A204.1 (cell line): ENCODE measurements at regions not wholly inside any gene's neighbourhood (a gene's known extent, or its start where the extent isn't known, plus 50 kb on each side); places are given as distances from the start of the nearest gene placed in this dataset.

ENCODE experiments used
- FAIRE-seq: peaks from 2 replicates; lab custom pipeline; 2012; peaks lifted over from hg19 to GRCh38; lab: Jason Lieb, UNC

GRCh38 chr1:30514137-30514654 lies 209.2 kb downstream of the MATN1 start:
- no peak for FAIRE-seq

GRCh38 chr1:30513396-30514136 lies 209.8 kb downstream of the MATN1 start:
- FAIRE-seq, result no peak

GRCh38 chr1:30512914-30513265 lies 210.5 kb downstream of the MATN1 start:
- FAIRE-seq, result no peak

GRCh38 chr1:30511991-30512913 lies 211.1 kb downstream of the MATN1 start:
- no peak for FAIRE-seq

GRCh38 chr1:30511563-30511962 lies 211.8 kb downstream of the MATN1 start:
- no peak for FAIRE-seq

- FAIRE-seq, result no peak
Measured at GRCh38 chr1:30511106-30511505, 212.3 kb downstream of the MATN1 start.

- no peak for FAIRE-seq
Measured at GRCh38 chr1:30509670-30510069, 213.7 kb downstream of the MATN1 start.

- FAIRE-seq, result no peak
Measured at GRCh38 chr1:30508611-30509010, 214.8 kb downstream of the MATN1 start.

- no peak for FAIRE-seq
Measured at GRCh38 chr1:30508175-30508448, 215.3 kb downstream of the MATN1 start.

GRCh38 chr1:30507401-30508174 lies 215.8 kb downstream of the MATN1 start:
- FAIRE-seq, result no peak

- no peak for FAIRE-seq
Measured at GRCh38 chr1:30507016-30507312, 216.4 kb downstream of the MATN1 start.

- no peak for FAIRE-seq
Measured at GRCh38 chr1:30506291-30507015, 216.9 kb downstream of the MATN1 start.

GRCh38 chr1:30505853-30506252 lies 217.5 kb downstream of the MATN1 start:
- FAIRE-seq, result no peak

- no peak for FAIRE-seq
Measured at GRCh38 chr1:30492451-30492850, 230.9 kb downstream of the MATN1 start.

GRCh38 chr1:30491831-30492230 lies 231.6 kb downstream of the MATN1 start:
- FAIRE-seq, result no peak

GRCh38 chr1:30490554-30491053 lies 232.8 kb downstream of the MATN1 start:
- no peak for FAIRE-seq

GRCh38 chr1:30489737-30490389 lies 233.5 kb downstream of the MATN1 start:
- no peak for FAIRE-seq

GRCh38 chr1:30488324-30488913 lies 235.0 kb downstream of the MATN1 start:
- FAIRE-seq, result no peak

GRCh38 chr1:30487042-30487441 lies 236.3 kb downstream of the MATN1 start:
- no peak for FAIRE-seq

- FAIRE-seq, result no peak
Measured at GRCh38 chr1:30485072-30485471, 238.3 kb downstream of the MATN1 start.

- no peak for FAIRE-seq
Measured at GRCh38 chr1:30484668-30485067, 238.7 kb downstream of the MATN1 start.
